ENCODE measurements at regions not wholly inside any gene's neighbourhood (a gene's known extent, or its start where the extent isn't known, plus 50 kb on each side); places are given as distances from the start of the nearest gene placed in this dataset.

DNA sequence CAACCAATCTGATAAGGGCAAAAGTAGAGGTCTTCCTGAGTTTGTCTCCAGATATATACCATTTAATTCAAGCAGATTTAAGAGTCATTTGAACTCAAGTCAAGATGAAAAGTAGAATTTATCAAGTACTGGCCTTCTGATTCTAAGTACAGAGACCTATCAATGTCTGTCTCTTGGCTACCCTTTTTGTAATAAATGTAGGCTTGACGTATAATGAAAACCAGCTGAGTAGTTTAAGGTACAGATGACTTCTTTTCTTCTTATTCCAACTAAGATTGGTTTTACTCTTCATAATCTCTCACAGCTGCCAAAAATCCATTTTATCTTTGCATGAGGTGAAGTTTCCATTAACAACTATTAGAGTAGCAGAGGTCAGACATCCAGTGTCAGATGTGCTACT lies 867.6 kb downstream of the FAT4 start:
- TF ChIP-seq, protein P1, sequence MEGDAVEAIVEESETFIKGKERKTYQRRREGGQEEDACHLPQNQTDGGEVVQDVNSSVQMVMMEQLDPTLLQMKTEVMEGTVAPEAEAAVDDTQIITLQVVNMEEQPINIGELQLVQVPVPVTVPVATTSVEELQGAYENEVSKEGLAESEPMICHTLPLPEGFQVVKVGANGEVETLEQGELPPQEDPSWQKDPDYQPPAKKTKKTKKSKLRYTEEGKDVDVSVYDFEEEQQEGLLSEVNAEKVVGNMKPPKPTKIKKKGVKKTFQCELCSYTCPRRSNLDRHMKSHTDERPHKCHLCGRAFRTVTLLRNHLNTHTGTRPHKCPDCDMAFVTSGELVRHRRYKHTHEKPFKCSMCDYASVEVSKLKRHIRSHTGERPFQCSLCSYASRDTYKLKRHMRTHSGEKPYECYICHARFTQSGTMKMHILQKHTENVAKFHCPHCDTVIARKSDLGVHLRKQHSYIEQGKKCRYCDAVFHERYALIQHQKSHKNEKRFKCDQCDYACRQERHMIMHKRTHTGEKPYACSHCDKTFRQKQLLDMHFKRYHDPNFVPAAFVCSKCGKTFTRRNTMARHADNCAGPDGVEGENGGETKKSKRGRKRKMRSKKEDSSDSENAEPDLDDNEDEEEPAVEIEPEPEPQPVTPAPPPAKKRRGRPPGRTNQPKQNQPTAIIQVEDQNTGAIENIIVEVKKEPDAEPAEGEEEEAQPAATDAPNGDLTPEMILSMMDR (IDR thresholded peaks at IDR 0.05): no peak
- no peak for TF ChIP-seq ZFX (IDR thresholded peaks at IDR 0.05; ENCODE audit: borderline replicate concordance)

Data from 22Rv1 (cell line).